ENCODE measurements at regions not wholly inside any gene's neighbourhood (a gene's known extent, or its start where the extent isn't known, plus 50 kb on each side); places are given as distances from the start of the nearest gene placed in this dataset.

DNA sequence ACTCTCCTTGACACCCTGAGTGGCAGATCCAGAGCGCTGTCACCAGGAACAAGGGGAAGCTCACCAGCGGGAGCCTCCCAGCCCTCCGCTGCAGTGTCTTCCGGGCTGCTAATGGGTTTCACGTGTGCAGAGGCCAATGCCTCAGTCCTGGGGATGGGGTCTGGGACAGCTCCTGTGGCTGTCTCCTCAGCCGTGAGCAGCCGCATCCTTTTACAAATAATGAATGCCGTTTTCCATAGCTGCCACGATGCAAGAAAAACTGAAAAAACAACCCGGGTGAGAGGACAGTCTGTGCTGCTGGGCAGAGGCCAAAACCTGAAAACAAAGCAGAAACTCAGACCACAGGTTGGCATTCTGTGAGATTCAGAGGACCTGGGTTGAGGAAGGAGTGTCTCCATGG is 212.2 kb upstream of the RAB4A start:
- Histone ChIP-seq H3K9me3 (ENCODE audit: low read length) (no peaks in the 10 kb centered on the region), H3K4me2 (ENCODE audit: low read depth, low read length) (0 out of 2 replicates have a peak overlapping the region, but pooled peaks have one; percentile 0), H3K27ac (ENCODE audit: extremely low read length, insufficient read depth, low read length) (no peak overlapping the region), H3K36me3 (replicated peaks in 1 of 2; ENCODE audit: control insufficient read depth in 1 of 2, insufficient read depth in 2 of 2, low read length in 2 of 2) (no peaks in the 10 kb centered on the region), H3K4me1 (ENCODE audit: insufficient read depth, low read length) (peaks cover 67% of the 10 kb centered on the region), H3K9ac (ENCODE audit: insufficient read depth, low read depth, low read length) (no peak overlapping the region), H2AFZ (ENCODE audit: low read length) (no peak overlapping the region), H4K20me1 (ENCODE audit: insufficient read depth, low read length) (no peaks in the 10 kb centered on the region), H3K79me2 (ENCODE audit: insufficient read depth, low read length) (no peaks in the 10 kb centered on the region), H3K4me3 (replicated peaks in 1 of 3; ENCODE audit: insufficient read depth in 1 of 3, low read depth in 2 of 3, low read length in 3 of 3) (no peak overlapping the region), H3K27me3 (ENCODE audit: control insufficient read depth in 1 of 2, insufficient read depth in 2 of 2, low read length in 2 of 2) (no peaks in the 10 kb centered on the region)
- FAIRE-seq = no peak
- no peak for ATAC-seq
- DNase-seq (ENCODE audit: low spot score) = no peak
- POLR2A ChIA-PET = no interaction called here
- CTCF ChIA-PET (ENCODE audit: low intra/inter-chr PET ratio, low total read pairs) = no interaction called here
- intact Hi-C loops (cut with micrococcal nuclease; ENCODE audit: unreplicated experiment) (no loop called here), in situ Hi-C loops (cut with HindIII; ENCODE audit: extremely low pct_ligation_motif_present, low pct_unique_long_range_greater_than_20kb) (no loop called here)
- BruUV-seq (replicated peaks) = no TSS peak
- 56% methylated on average over 7 of the region's 10 CpGs for WGBS (ENCODE audit: low lambda C conversion rate)
- TF ChIP-seq ZNF280B (CRISPR knock-in tag; IDR thresholded peaks at IDR 0.05; ENCODE audit: borderline replicate concordance) (no peak), ZFP37 (CRISPR knock-in tag; IDR thresholded peaks at IDR 0.05; ENCODE audit: borderline replicate concordance) (no peak), YEATS2 (CRISPR knock-in tag; IDR thresholded peaks at IDR 0.05; ENCODE audit: borderline replicate concordance) (no peak), ZSCAN20 (CRISPR knock-in tag; IDR thresholded peaks at IDR 0.05; ENCODE audit: borderline replicate concordance) (no peak), ZNF687 (CRISPR knock-in tag; IDR thresholded peaks at IDR 0.05) (peak; percentile 30; the same call in 1 of the 2 replicates)

All from HepG2 (cell line).